ENCODE measurements at regions not wholly inside any gene's neighbourhood (a gene's known extent, or its start where the extent isn't known, plus 50 kb on each side); places are given as distances from the start of the nearest gene placed in this dataset.

GRCh38 chr1:223035724-223036478, 107.1 kb downstream of the TLR5 start (continued):
- TF ChIP-seq CTCFL (IDR thresholded peaks at IDR 0.05; ENCODE audit: borderline replicate concordance, insufficient read depth, low read depth, low read length, poor library complexity, severe bottlenecking) (no peak), MEIS2 (IDR thresholded peaks at IDR 0.05; ENCODE audit: partially characterized antibody) (peak; percentile 26), SPI1 (IDR thresholded peaks at IDR 0.05; ENCODE audit: borderline replicate concordance, low read depth, low read length) (peak; percentile 84), ZNF507 (tag; conservative IDR thresholded peaks at IDR 0.05) (no peak), POLR2B (IDR thresholded peaks at IDR 0.05; ENCODE audit: low read depth, partially characterized antibody) (no peak), ZNF239 (CRISPR knock-in tag; IDR thresholded peaks at IDR 0.05) (no peak), VEZF1 (CRISPR knock-in tag; IDR thresholded peaks at IDR 0.05) (peak; percentile 67), L3MBTL2 (IDR thresholded peaks at IDR 0.05) (peak; percentile 36; the same call in 1 of the 2 replicates), MNT (conservative IDR thresholded peaks at IDR 0.05) (0 out of 4 replicates have a peak, but pooled peaks of 1 of the 2 experiments have one; percentile 40), CLOCK (CRISPR knock-in tag; IDR thresholded peaks at IDR 0.05; ENCODE audit: borderline replicate concordance) (no peak), ATF7 (IDR thresholded peaks at IDR 0.05) (peak; percentile 78), NCOR1 (IDR thresholded peaks at IDR 0.05) (peak; percentile 24; the same call in 1 of the 2 replicates), NRF1 (conservative IDR thresholded peaks at IDR 0.05 in 1 of 2, IDR thresholded peaks at IDR 0.05 in 1 of 2) (0 out of 4 replicates have a peak, but pooled peaks of 1 of the 2 experiments have one; percentile 10)
